DOHH2 (cell line): ENCODE measurements at regions not wholly inside any gene's neighbourhood (a gene's known extent, or its start where the extent isn't known, plus 50 kb on each side); places are given as distances from the start of the nearest gene placed in this dataset.

Experiments used
- H3F3A ChIP-seq: fragments of 200-600 bp; sonication (generic), shearing (Covaris generic); 2 replicates; pipeline ENCODE4 v1.6.0; 2016; ENCODE audit warnings: antibody characterized with exemption, mild to moderate bottlenecking; ENCODE audit not compliant: control insufficient read depth, insufficient read depth
- H3K27ac ChIP-seq: fragments of 200-600 bp; sonication (generic); 2 replicates; pipeline ENCODE4 v1.5.1; 2014; ENCODE audit warnings: low read depth, mild to moderate bottlenecking, low read length, moderate library complexity
- H3K27me3 ChIP-seq: fragments of 200-600 bp; sonication (generic); 2 replicates; pipeline ENCODE4 v1.6.1; 2014; ENCODE audit warnings: mild to moderate bottlenecking, low read length, mixed read lengths; ENCODE audit not compliant: control insufficient read depth
- H3K36me3 ChIP-seq: fragments of 200-600 bp; sonication (generic); 2 replicates; pipeline ENCODE4 v1.6.1; 2014; ENCODE audit warnings: mild to moderate bottlenecking, low read length, moderate library complexity, mixed read lengths; ENCODE audit not compliant: control insufficient read depth
- H3K4me1 ChIP-seq: fragments of 200-600 bp; sonication (generic); 2 replicates; pipeline ENCODE4 v1.6.1; 2014; ENCODE audit warnings: mild to moderate bottlenecking, low read length, mixed read lengths; ENCODE audit not compliant: control insufficient read depth
- H3K4me2 ChIP-seq: fragments of 200-600 bp; sonication (generic); 2 replicates; pipeline ENCODE4 v1.6.0; 2014; ENCODE audit warnings: mild to moderate bottlenecking, low read length, moderate library complexity
- H3K4me3 ChIP-seq: fragments of 200-600 bp; sonication (generic); 2 replicates; pipeline ENCODE4 v1.5.1; 2014; ENCODE audit warnings: mild to moderate bottlenecking, low read length, mixed read lengths
- H3K79me2 ChIP-seq: fragments of 200-600 bp; sonication (generic); 2 replicates; pipeline ENCODE4 v1.6.1; 2014; ENCODE audit warnings: mild to moderate bottlenecking, low read length, mixed read lengths; ENCODE audit not compliant: control insufficient read depth
- H3K9me2 ChIP-seq: fragments of 200-600 bp; sonication (generic); replicated peaks from 2 replicates; pipeline ENCODE4 v1.6.1; 2014; ENCODE audit warnings: mild to moderate bottlenecking, low read length, mixed read lengths; ENCODE audit not compliant: control insufficient read depth
- H3K9me3 ChIP-seq: fragments of 200-600 bp; sonication (generic); 2 replicates; pipeline ENCODE4 v1.6.1; 2014; ENCODE audit warnings: antibody characterized with exemption, low read length, mixed read lengths; ENCODE audit not compliant: control insufficient read depth, insufficient read depth
- H4K20me1 ChIP-seq: fragments of 200-600 bp; sonication (generic); 2 replicates; pipeline ENCODE4 v1.6.0; 2014; ENCODE audit warnings: low read depth, mild to moderate bottlenecking, antibody characterized with exemption, low read length, moderate library complexity; ENCODE audit not compliant: control insufficient read depth, insufficient read depth
- CTCF ChIP-seq: fragments of 200-600 bp; sonication (generic); IDR thresholded peaks from one replicate; pipeline ENCODE4 v1.5.1; 2014; ENCODE audit warnings: antibody characterized with exemption, mild to moderate bottlenecking, low read depth, low read length; ENCODE audit not compliant: poor library complexity, severe bottlenecking
- EZH2phosphoT487 ChIP-seq: fragments of 200-600 bp; sonication (generic); IDR thresholded peaks from 2 replicates; pipeline ENCODE4 v1.6.1; 2017; ENCODE audit warnings: borderline replicate concordance, mild to moderate bottlenecking, antibody characterized with exemption, low read length, moderate library complexity, mixed read lengths

- no peak for TF ChIP-seq EZH2phosphoT487
- no peak for TF ChIP-seq CTCF
- Histone ChIP-seq H3K9me2 (no peaks in the 10 kb centered on the region), H3F3A (no peaks in the 10 kb centered on the region), H3K4me3 (no peak overlapping the region), H3K27ac (no peak overlapping the region), H3K9me3 (no peaks in the 10 kb centered on the region), H3K36me3 (no peaks in the 10 kb centered on the region), H3K27me3 (no peaks in the 10 kb centered on the region), H3K4me2 (no peak overlapping the region), H3K79me2 (no peaks in the 10 kb centered on the region), H4K20me1 (no peaks in the 10 kb centered on the region), H3K4me1 (no peaks in the 10 kb centered on the region)
These were observed 498.1 kb downstream of the PCDH10 start for GRCh38 chr4:133647206-133647605.

- no peak overlapping the region for H3K27ac ChIP-seq
- H3K36me3 ChIP-seq, result no peaks in the 10 kb centered on the region
- H3F3A ChIP-seq, result no peaks in the 10 kb centered on the region
- 0 out of 2 replicates have a peak, but pooled peaks cover under 1% of the 10 kb centered on the region for H3K9me3 ChIP-seq
- H3K9me2 ChIP-seq, result no peaks in the 10 kb centered on the region
- no peaks in the 10 kb centered on the region for H3K27me3 ChIP-seq
- H3K4me1 ChIP-seq, result no peaks in the 10 kb centered on the region
- no peak for TF ChIP-seq EZH2phosphoT487
- no peak for TF ChIP-seq CTCF
- H3K4me2 ChIP-seq, result no peak overlapping the region
- H4K20me1 ChIP-seq, result no peaks in the 10 kb centered on the region
- no peak overlapping the region for H3K4me3 ChIP-seq
- no peaks in the 10 kb centered on the region for H3K79me2 ChIP-seq
These were observed 492.1 kb downstream of the PCDH10 start for GRCh38 chr4:133641191-133641590.

GRCh38 chr4:133638751-133639150 lies 489.7 kb downstream of the PCDH10 start:
- H3K4me3 ChIP-seq, result no peak overlapping the region
- H3K27ac ChIP-seq, result no peak overlapping the region
- no peaks in the 10 kb centered on the region for H3F3A ChIP-seq
- no peaks in the 10 kb centered on the region for H3K27me3 ChIP-seq
- no peaks in the 10 kb centered on the region for H3K36me3 ChIP-seq
- TF ChIP-seq EZH2phosphoT487, result no peak
- no peak for TF ChIP-seq CTCF
- no peaks in the 10 kb centered on the region for H3K79me2 ChIP-seq
- H3K4me1 ChIP-seq, result no peaks in the 10 kb centered on the region
- no peaks in the 10 kb centered on the region for H3K9me2 ChIP-seq
- no peaks in the 10 kb centered on the region for H4K20me1 ChIP-seq
- H3K4me2 ChIP-seq, result no peak overlapping the region
- peaks cover 11% of the 10 kb centered on the region; the same call in 1 of the 2 replicates for H3K9me3 ChIP-seq
